ENCODE measurements at regions not wholly inside any gene's neighbourhood (a gene's known extent, or its start where the extent isn't known, plus 50 kb on each side); places are given as distances from the start of the nearest gene placed in this dataset.
A peak's percentile ranks its signal among the peaks of the same experiment; 100 is the strongest.

DNA sequence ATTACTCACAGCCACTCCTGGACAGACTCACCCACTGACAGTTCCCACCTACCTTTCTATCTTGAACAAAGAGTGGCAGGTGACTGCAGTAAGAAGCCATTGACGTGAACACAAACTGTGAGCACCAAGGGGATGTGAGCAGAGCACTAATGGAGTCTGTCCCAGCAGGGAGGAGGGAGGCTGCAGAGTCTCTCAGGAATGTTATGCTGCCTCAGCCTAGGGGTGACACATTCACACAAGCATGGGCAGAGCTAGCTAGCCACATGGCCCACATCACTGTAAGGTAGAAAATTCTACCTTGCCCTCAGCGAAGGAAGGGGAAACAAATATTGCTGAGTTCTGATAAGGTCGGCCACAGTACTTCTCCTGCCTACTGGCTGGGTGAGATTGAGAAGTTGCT lies 56.8 kb upstream of the PTGFRN start:
- no peak for ATAC-seq
- TF ChIP-seq SNAI2 (CRISPR knock-in tag; IDR thresholded peaks at IDR 0.05), result no peak
- no peak for TF ChIP-seq ZFP3 (CRISPR knock-in tag; IDR thresholded peaks at IDR 0.05)
- TF ChIP-seq, protein P1, sequence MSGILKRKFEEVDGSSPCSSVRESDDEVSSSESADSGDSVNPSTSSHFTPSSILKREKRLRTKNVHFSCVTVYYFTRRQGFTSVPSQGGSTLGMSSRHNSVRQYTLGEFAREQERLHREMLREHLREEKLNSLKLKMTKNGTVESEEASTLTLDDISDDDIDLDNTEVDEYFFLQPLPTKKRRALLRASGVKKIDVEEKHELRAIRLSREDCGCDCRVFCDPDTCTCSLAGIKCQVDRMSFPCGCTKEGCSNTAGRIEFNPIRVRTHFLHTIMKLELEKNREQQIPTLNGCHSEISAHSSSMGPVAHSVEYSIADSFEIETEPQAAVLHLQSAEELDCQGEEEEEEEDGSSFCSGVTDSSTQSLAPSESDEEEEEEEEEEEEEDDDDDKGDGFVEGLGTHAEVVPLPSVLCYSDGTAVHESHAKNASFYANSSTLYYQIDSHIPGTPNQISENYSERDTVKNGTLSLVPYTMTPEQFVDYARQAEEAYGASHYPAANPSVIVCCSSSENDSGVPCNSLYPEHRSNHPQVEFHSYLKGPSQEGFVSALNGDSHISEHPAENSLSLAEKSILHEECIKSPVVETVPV (CRISPR knock-in tag; IDR thresholded peaks at IDR 0.05), result no peak
- TF ChIP-seq ARNTL (CRISPR knock-in tag; IDR thresholded peaks at IDR 0.05; ENCODE audit: borderline replicate concordance, low read depth), result no peak
- no peak for TF ChIP-seq ISL1 (CRISPR knock-in tag; IDR thresholded peaks at IDR 0.05)
- no peak for TF ChIP-seq PPARA (CRISPR knock-in tag; IDR thresholded peaks at IDR 0.05; ENCODE audit: borderline replicate concordance)
- no peak for TF ChIP-seq ESRRG (CRISPR knock-in tag; IDR thresholded peaks at IDR 0.05)
- TF ChIP-seq TCF4 (CRISPR knock-in tag; IDR thresholded peaks at IDR 0.05; ENCODE audit: borderline replicate concordance), result no peak
- TF ChIP-seq RARB (CRISPR knock-in tag; IDR thresholded peaks at IDR 0.05), result no peak
- no peak for TF ChIP-seq TOX (CRISPR knock-in tag; IDR thresholded peaks at IDR 0.05; ENCODE audit: borderline replicate concordance)
- no peak for TF ChIP-seq ZNF8 (CRISPR knock-in tag; IDR thresholded peaks at IDR 0.05)
- TF ChIP-seq, protein P2, sequence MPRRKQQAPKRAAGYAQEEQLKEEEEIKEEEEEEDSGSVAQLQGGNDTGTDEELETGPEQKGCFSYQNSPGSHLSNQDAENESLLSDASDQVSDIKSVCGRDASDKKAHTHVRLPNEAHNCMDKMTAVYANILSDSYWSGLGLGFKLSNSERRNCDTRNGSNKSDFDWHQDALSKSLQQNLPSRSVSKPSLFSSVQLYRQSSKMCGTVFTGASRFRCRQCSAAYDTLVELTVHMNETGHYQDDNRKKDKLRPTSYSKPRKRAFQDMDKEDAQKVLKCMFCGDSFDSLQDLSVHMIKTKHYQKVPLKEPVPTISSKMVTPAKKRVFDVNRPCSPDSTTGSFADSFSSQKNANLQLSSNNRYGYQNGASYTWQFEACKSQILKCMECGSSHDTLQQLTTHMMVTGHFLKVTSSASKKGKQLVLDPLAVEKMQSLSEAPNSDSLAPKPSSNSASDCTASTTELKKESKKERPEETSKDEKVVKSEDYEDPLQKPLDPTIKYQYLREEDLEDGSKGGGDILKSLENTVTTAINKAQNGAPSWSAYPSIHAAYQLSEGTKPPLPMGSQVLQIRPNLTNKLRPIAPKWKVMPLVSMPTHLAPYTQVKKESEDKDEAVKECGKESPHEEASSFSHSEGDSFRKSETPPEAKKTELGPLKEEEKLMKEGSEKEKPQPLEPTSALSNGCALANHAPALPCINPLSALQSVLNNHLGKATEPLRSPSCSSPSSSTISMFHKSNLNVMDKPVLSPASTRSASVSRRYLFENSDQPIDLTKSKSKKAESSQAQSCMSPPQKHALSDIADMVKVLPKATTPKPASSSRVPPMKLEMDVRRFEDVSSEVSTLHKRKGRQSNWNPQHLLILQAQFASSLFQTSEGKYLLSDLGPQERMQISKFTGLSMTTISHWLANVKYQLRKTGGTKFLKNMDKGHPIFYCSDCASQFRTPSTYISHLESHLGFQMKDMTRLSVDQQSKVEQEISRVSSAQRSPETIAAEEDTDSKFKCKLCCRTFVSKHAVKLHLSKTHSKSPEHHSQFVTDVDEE (CRISPR knock-in tag; IDR thresholded peaks at IDR 0.05), result no peak
- TF ChIP-seq ZNF565 (CRISPR knock-in tag; conservative IDR thresholded peaks at IDR 0.05; ENCODE audit: low read depth), result no peak
- TF ChIP-seq, protein P3, sequence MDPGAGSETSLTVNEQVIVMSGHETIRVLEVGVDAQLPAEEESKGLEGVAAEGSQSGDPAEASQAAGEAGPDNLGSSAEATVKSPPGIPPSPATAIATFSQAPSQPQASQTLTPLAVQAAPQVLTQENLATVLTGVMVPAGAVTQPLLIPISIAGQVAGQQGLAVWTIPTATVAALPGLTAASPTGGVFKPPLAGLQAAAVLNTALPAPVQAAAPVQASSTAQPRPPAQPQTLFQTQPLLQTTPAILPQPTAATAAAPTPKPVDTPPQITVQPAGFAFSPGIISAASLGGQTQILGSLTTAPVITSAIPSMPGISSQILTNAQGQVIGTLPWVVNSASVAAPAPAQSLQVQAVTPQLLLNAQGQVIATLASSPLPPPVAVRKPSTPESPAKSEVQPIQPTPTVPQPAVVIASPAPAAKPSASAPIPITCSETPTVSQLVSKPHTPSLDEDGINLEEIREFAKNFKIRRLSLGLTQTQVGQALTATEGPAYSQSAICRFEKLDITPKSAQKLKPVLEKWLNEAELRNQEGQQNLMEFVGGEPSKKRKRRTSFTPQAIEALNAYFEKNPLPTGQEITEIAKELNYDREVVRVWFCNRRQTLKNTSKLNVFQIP (CRISPR knock-in tag; IDR thresholded peaks at IDR 0.05; ENCODE audit: borderline replicate concordance, low read depth), result no peak

DNA sequence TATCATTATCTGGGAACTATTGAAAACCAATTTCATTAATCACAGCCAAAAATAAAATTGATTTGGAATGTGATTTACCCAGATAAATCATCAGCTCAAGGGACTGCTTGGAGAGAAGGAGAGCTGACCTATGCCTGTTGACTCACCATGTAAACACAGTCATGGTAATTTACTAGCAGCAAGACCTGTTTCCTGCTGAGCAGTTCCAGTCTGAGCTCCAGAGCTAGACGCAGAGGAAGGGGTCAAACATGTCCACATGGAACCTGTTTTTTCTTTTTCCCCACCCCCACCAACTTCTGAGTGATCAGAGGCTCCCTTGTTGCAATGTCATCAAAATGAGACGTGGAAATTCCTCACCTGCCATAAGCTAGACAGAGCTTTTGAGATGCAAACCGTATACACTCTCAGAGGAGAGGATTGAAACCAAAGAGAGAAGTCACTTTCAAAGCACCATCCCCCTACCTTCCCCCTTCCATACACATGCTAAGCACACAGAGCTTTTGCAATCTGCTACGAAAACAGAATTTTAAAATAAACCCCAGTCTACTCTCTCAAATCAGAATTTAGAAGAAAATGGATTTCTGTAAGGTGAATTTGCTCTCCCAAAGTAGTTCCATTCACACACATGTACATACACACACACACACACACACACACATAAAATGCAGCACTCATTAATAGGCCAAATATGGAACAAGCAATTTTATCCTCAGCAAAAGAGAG lies 55.9 kb upstream of the PTGFRN start:
- ATAC-seq, result peak; percentile 65

GRCh38 chr1:116854403-116854690 lies 55.4 kb upstream of the PTGFRN start:
- ATAC-seq, result peak; percentile 27; the same call in 1 of the 3 replicates
- TF ChIP-seq, protein P1 (CRISPR knock-in tag; IDR thresholded peaks at IDR 0.05), result no peak
- TF ChIP-seq ZNF70 (CRISPR knock-in tag; IDR thresholded peaks at IDR 0.05) (no peak), ZNF8 (CRISPR knock-in tag; IDR thresholded peaks at IDR 0.05) (no peak), BACH2 (CRISPR knock-in tag; IDR thresholded peaks at IDR 0.05; ENCODE audit: borderline replicate concordance) (no peak), ESRRG (CRISPR knock-in tag; IDR thresholded peaks at IDR 0.05) (no peak), ZFP3 (CRISPR knock-in tag; IDR thresholded peaks at IDR 0.05) (no peak), ZNF565 (CRISPR knock-in tag; conservative IDR thresholded peaks at IDR 0.05; ENCODE audit: low read depth) (no peak), ZFP30 (CRISPR knock-in tag; IDR thresholded peaks at IDR 0.05) (no peak), ISL1 (CRISPR knock-in tag; IDR thresholded peaks at IDR 0.05) (no peak)
- TF ChIP-seq, protein P4, sequence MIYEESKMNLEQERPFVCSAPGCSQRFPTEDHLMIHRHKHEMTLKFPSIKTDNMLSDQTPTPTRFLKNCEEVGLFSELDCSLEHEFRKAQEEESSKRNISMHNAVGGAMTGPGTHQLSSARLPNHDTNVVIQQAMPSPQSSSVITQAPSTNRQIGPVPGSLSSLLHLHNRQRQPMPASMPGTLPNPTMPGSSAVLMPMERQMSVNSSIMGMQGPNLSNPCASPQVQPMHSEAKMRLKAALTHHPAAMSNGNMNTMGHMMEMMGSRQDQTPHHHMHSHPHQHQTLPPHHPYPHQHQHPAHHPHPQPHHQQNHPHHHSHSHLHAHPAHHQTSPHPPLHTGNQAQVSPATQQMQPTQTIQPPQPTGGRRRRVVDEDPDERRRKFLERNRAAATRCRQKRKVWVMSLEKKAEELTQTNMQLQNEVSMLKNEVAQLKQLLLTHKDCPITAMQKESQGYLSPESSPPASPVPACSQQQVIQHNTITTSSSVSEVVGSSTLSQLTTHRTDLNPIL (CRISPR knock-in tag; IDR thresholded peaks at IDR 0.05; ENCODE audit: low read depth), result no peak
- TF ChIP-seq, protein P5, sequence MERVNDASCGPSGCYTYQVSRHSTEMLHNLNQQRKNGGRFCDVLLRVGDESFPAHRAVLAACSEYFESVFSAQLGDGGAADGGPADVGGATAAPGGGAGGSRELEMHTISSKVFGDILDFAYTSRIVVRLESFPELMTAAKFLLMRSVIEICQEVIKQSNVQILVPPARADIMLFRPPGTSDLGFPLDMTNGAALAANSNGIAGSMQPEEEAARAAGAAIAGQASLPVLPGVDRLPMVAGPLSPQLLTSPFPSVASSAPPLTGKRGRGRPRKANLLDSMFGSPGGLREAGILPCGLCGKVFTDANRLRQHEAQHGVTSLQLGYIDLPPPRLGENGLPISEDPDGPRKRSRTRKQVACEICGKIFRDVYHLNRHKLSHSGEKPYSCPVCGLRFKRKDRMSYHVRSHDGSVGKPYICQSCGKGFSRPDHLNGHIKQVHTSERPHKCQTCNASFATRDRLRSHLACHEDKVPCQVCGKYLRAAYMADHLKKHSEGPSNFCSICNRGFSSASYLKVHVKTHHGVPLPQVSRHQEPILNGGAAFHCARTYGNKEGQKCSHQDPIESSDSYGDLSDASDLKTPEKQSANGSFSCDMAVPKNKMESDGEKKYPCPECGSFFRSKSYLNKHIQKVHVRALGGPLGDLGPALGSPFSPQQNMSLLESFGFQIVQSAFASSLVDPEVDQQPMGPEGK (CRISPR knock-in tag; IDR thresholded peaks at IDR 0.05; ENCODE audit: borderline replicate concordance), result no peak
- TF ChIP-seq, protein P2 (CRISPR knock-in tag; IDR thresholded peaks at IDR 0.05), result no peak

More for the DNA sequence above, 55.9 kb upstream of the PTGFRN start:
- TF ChIP-seq ZNF70 (CRISPR knock-in tag; IDR thresholded peaks at IDR 0.05) (no peak), CSDC2 (CRISPR knock-in tag; IDR thresholded peaks at IDR 0.05) (no peak)
